AG10803 (cell line): ENCODE measurements at regions not wholly inside any gene's neighbourhood (a gene's known extent, or its start where the extent isn't known, plus 50 kb on each side); places are given as distances from the start of the nearest gene placed in this dataset.
"Not testable (repeated sequence)": the region's sequence is repeated elsewhere in the genome, so short reads cannot be mapped to it uniquely, and the experiment has no call there.

Source experiments
- DNase-seq: peaks from one replicate; pipeline ENCODE4 v3.0.0; 2010; ENCODE audit warnings: low read depth
- H3K4me3 ChIP-seq: 2 replicates; pipeline ENCODE4 v1.5.1; 2011; ENCODE audit warnings: mild to moderate bottlenecking, low read length, control low read depth
- TF ChIP-seq, protein P1 (sequence below): conservative IDR thresholded peaks from 2 replicates; pipeline ENCODE4 v1.5.1; 2011; ENCODE audit warnings: mild to moderate bottlenecking, low read length, control low read depth, inconsistent platforms

DNA sequence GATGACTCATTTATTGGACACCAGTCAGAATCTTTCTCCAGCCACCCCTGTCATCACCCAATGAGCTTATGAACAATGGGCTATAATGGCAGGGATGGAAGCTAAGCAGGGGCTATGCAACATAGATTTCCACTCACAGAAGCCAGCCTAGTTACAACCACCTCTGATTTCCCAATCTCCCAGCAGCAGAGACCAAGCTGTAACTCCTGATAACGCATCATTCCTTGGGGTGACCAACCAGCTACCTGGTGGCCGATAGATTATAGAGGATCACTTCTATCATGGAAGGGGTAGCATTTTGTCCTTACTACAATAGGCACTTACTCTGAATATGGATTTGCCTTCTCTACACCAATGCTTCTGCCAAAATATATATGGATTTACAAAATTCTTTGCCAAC is 302.3 kb upstream of the ATXN7L3B start:
- TF ChIP-seq, protein P1, sequence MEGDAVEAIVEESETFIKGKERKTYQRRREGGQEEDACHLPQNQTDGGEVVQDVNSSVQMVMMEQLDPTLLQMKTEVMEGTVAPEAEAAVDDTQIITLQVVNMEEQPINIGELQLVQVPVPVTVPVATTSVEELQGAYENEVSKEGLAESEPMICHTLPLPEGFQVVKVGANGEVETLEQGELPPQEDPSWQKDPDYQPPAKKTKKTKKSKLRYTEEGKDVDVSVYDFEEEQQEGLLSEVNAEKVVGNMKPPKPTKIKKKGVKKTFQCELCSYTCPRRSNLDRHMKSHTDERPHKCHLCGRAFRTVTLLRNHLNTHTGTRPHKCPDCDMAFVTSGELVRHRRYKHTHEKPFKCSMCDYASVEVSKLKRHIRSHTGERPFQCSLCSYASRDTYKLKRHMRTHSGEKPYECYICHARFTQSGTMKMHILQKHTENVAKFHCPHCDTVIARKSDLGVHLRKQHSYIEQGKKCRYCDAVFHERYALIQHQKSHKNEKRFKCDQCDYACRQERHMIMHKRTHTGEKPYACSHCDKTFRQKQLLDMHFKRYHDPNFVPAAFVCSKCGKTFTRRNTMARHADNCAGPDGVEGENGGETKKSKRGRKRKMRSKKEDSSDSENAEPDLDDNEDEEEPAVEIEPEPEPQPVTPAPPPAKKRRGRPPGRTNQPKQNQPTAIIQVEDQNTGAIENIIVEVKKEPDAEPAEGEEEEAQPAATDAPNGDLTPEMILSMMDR: no peak
- no peak for DNase-seq

DNA sequence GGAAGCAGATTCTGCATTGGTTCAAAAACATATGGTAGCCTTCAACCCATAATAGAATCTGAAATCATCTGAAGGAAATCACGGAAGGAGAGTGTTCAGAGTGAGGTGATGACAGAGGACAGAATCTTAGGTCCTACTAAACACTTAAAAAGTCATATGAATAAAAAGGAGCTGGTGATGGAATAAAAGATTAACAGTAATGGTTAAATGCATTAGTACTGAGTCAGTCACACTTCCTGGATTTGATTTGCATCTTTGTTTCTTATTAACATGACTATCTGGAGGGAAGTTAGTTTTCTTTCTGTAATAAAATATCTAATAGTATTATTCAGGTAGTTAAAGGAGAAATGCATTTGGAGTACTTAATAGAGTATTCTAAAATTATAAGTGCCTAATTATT is 296.3 kb upstream of the ATXN7L3B start:
- TF ChIP-seq, protein P1: no peak
- DNase-seq: no peak
- H3K4me3 ChIP-seq: no peak overlapping the region

More for the DNA sequence above, 302.3 kb upstream of the ATXN7L3B start:
- H3K4me3 ChIP-seq: no peak overlapping the region

GRCh38 chr12:74242088-74242487 is 295.5 kb upstream of the ATXN7L3B start:
- TF ChIP-seq, protein P1: no peak
- DNase-seq: no peak
- H3K4me3 ChIP-seq: no peak overlapping the region

GRCh38 chr12:74245458-74245857 is 292.2 kb upstream of the ATXN7L3B start:
- DNase-seq: no peak
- TF ChIP-seq, protein P1: no peak
- no peak overlapping the region for H3K4me3 ChIP-seq

- no peak overlapping the region for H3K4me3 ChIP-seq
- no peak for DNase-seq
- TF ChIP-seq, protein P1: no peak
These were observed 286.7 kb upstream of the ATXN7L3B start for GRCh38 chr12:74250891-74251290.

DNA sequence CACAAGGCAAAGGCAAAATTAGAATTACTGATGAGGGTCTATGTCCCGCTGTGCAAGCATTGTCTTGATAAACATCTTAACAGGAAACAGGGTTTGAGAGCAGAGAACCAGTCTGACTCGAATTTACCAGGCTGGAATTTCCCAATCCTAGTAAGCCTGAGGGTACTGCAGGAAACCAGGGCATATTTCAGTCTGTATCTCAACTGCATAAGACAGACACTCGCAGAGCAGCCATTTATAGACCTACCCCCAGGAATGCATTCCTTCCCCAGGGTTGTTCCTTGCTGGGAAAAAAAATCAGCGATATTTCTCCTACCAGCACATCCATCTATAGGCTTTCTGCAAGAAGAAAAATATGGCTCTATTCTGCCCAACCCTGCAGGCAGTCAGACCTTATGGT is 283.8 kb upstream of the ATXN7L3B start:
- not testable (repeated sequence) for DNase-seq, H3K4me3 ChIP-seq

- no peak overlapping the region for H3K4me3 ChIP-seq
- TF ChIP-seq, protein P1: no peak
- DNase-seq: no peak
These were observed 282.9 kb upstream of the ATXN7L3B start for GRCh38 chr12:74254784-74255183.

GRCh38 chr12:74259199-74259598 is 278.4 kb upstream of the ATXN7L3B start:
- no peak overlapping the region for H3K4me3 ChIP-seq
- TF ChIP-seq, protein P1: no peak
- DNase-seq: no peak
